SH-SY5Y (cell line): ENCODE measurements at regions not wholly inside any gene's neighbourhood (a gene's known extent, or its start where the extent isn't known, plus 50 kb on each side); places are given as distances from the start of the nearest gene placed in this dataset.

Experiments used
- GATA2 ChIP-seq: IDR thresholded peaks from 2 replicates; pipeline ENCODE4 v1.6.1; 2011; ENCODE audit warnings: mild to moderate bottlenecking, low read depth, low read length
- GATA3 ChIP-seq: IDR thresholded peaks from 2 replicates; pipeline ENCODE4 v1.6.1; 2011; ENCODE audit warnings: low read depth, mild to moderate bottlenecking, low read length, moderate library complexity

- TF ChIP-seq GATA2 = no peak
- no peak for TF ChIP-seq GATA3
Observed at GRCh38 chr4:3377557-3377956, 64.2 kb upstream of the HGFAC start.
